ENCODE measurements at regions not wholly inside any gene's neighbourhood (a gene's known extent, or its start where the extent isn't known, plus 50 kb on each side); places are given as distances from the start of the nearest gene placed in this dataset.

DNA sequence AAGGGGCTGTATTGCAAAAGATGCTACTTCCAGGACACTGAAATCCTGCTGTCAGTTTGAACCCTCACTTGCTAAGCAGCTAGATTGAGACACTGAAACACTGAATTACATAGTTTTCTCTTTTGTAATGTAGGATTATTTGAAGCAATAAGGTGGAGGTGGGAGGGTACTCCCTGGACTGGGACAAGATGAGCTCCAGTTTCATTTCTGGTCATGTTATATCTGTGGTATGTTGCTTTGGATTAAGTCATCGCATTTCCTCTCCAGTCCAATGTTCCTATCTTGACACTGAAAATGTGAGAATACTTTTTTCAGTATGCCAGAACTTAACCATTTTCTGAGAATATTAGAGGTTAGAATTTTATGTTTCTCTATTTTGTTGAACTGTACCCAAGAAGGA lies 426.2 kb upstream of the MEX3C start:
- DNase-seq (ENCODE audit: low spot score) (no peak), ATAC-seq (no peak), FAIRE-seq (no peak)
- ChIA-PET POLR2A (no interaction called here), CTCF (ENCODE audit: low intra/inter-chr PET ratio, low total read pairs) (no interaction called here)
- H3K36me3 ChIP-seq (replicated peaks in 1 of 2; ENCODE audit: control insufficient read depth in 1 of 2, insufficient read depth in 2 of 2, low read length in 2 of 2) = no peaks in the 10 kb centered on the region
- BruUV-seq (replicated peaks) = no TSS peak
- H3K27me3 ChIP-seq (ENCODE audit: control insufficient read depth in 1 of 2, insufficient read depth in 2 of 2, low read length in 2 of 2) = peaks cover 0 to 5% of the 10 kb centered on the region in 2 experiments; a peak in 2 of 5 replicates
- in situ Hi-C loops (cut with HindIII; ENCODE audit: extremely low pct_ligation_motif_present, low pct_unique_long_range_greater_than_20kb) (no loop called here), intact Hi-C loops (cut with micrococcal nuclease; ENCODE audit: unreplicated experiment) (loop anchor here (5.0 kb wide), 1 partner anchor 1529 kb away; no protein-coding TSS in a partner anchor)
- H4K20me1 ChIP-seq (ENCODE audit: insufficient read depth, low read length) = no peaks in the 10 kb centered on the region
- H3K4me2 ChIP-seq (ENCODE audit: low read depth, low read length) = no peak overlapping the region
- no peaks in the 10 kb centered on the region for H3K9me3 ChIP-seq (ENCODE audit: low read length)
- no peaks in the 10 kb centered on the region for H3K4me1 ChIP-seq (ENCODE audit: insufficient read depth, low read length)
- H3K79me2 ChIP-seq (ENCODE audit: insufficient read depth, low read length) = no peaks in the 10 kb centered on the region
- no peak overlapping the region for H2AFZ ChIP-seq (ENCODE audit: low read length)
- TF ChIP-seq ZFX (CRISPR knock-in tag; IDR thresholded peaks at IDR 0.05; ENCODE audit: low read depth) (no peak), ZNF550 (CRISPR knock-in tag; IDR thresholded peaks at IDR 0.05; ENCODE audit: borderline replicate concordance) (no peak), ZNF337 (CRISPR knock-in tag; IDR thresholded peaks at IDR 0.05; ENCODE audit: borderline replicate concordance, low read depth) (no peak), ZNF687 (CRISPR knock-in tag; IDR thresholded peaks at IDR 0.05) (no peak), NFYB (CRISPR knock-in tag; IDR thresholded peaks at IDR 0.05) (no peak)
- TF ChIP-seq, protein P1, sequence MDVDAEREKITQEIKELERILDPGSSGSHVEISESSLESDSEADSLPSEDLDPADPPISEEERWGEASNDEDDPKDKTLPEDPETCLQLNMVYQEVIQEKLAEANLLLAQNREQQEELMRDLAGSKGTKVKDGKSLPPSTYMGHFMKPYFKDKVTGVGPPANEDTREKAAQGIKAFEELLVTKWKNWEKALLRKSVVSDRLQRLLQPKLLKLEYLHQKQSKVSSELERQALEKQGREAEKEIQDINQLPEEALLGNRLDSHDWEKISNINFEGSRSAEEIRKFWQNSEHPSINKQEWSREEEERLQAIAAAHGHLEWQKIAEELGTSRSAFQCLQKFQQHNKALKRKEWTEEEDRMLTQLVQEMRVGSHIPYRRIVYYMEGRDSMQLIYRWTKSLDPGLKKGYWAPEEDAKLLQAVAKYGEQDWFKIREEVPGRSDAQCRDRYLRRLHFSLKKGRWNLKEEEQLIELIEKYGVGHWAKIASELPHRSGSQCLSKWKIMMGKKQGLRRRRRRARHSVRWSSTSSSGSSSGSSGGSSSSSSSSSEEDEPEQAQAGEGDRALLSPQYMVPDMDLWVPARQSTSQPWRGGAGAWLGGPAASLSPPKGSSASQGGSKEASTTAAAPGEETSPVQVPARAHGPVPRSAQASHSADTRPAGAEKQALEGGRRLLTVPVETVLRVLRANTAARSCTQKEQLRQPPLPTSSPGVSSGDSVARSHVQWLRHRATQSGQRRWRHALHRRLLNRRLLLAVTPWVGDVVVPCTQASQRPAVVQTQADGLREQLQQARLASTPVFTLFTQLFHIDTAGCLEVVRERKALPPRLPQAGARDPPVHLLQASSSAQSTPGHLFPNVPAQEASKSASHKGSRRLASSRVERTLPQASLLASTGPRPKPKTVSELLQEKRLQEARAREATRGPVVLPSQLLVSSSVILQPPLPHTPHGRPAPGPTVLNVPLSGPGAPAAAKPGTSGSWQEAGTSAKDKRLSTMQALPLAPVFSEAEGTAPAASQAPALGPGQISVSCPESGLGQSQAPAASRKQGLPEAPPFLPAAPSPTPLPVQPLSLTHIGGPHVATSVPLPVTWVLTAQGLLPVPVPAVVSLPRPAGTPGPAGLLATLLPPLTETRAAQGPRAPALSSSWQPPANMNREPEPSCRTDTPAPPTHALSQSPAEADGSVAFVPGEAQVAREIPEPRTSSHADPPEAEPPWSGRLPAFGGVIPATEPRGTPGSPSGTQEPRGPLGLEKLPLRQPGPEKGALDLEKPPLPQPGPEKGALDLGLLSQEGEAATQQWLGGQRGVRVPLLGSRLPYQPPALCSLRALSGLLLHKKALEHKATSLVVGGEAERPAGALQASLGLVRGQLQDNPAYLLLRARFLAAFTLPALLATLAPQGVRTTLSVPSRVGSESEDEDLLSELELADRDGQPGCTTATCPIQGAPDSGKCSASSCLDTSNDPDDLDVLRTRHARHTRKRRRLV (CRISPR knock-in tag; IDR thresholded peaks at IDR 0.05) = no peak
- TF ChIP-seq, protein P2, sequence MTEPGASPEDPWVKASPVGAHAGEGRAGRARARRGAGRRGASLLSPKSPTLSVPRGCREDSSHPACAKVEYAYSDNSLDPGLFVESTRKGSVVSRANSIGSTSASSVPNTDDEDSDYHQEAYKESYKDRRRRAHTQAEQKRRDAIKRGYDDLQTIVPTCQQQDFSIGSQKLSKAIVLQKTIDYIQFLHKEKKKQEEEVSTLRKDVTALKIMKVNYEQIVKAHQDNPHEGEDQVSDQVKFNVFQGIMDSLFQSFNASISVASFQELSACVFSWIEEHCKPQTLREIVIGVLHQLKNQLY (CRISPR knock-in tag; IDR thresholded peaks at IDR 0.05) = no peak
- H3K9ac ChIP-seq (ENCODE audit: insufficient read depth, low read depth, low read length) = no peak overlapping the region
- no peak overlapping the region for H3K4me3 ChIP-seq (replicated peaks in 1 of 3; ENCODE audit: insufficient read depth in 1 of 3, low read depth in 2 of 3, low read length in 3 of 3)
- H3K27ac ChIP-seq (ENCODE audit: extremely low read length, insufficient read depth, low read length) = no peak overlapping the region
- WGBS (ENCODE audit: low lambda C conversion rate) = 0% methylated on average over 1 of the region's 1 CpG

Measured in HepG2 (cell line).